ENCODE measurements at regions not wholly inside any gene's neighbourhood (a gene's known extent, or its start where the extent isn't known, plus 50 kb on each side); places are given as distances from the start of the nearest gene placed in this dataset.

GRCh38 chr12:24711056-24712008 is 237.6 kb downstream of the BCAT1 start:
- no peak overlapping the region for H2AFZ ChIP-seq (replicated peaks; ENCODE audit: low read length, poor library complexity)
- no peak overlapping the region for H3K4ac ChIP-seq (ENCODE audit: low read depth, low read length)
- no peaks in the 10 kb centered on the region for H3K9me1 ChIP-seq (ENCODE audit: insufficient read depth, low read length)
- dilution Hi-C loops (cut with HindIII; ENCODE audit: low sequenced_read_pairs, unreplicated experiment) (no loop called here), in situ Hi-C loops (cut with MboI; ENCODE audit: low sequenced_read_pairs) (no loop called here), intact Hi-C loops (cut with micrococcal nuclease) (no loop called here)
- H3K18ac ChIP-seq (ENCODE audit: low read depth, low read length), result no peak overlapping the region
- TF ChIP-seq MAFK (IDR thresholded peaks at IDR 0.05; ENCODE audit: low read depth, low read length), result no peak
- no peak for TF ChIP-seq SMC3 (IDR thresholded peaks at IDR 0.05; ENCODE audit: low read depth, low read length)
- H3K56ac ChIP-seq (ENCODE audit: extremely low read depth, insufficient read depth, low read length), result no peak overlapping the region
- ATAC-seq (ENCODE audit: low read depth) (no peak), DNase-seq (no peak)
- H3K23ac ChIP-seq (ENCODE audit: low read depth, low read length), result no peak overlapping the region
- H2BK120ac ChIP-seq (ENCODE audit: low read depth, low read length), result no peak overlapping the region
- ChIA-PET CTCF (interaction anchor here (0.6 kb wide), 1 partner anchor 18 kb away, joined by 5 read pairs; no protein-coding TSS in a partner anchor), POLR2A (ENCODE audit: unreplicated experiment) (no interaction called here)
- H3K27me3 ChIP-seq (ENCODE audit: control insufficient read depth, insufficient read depth, low read length), result no peaks in the 10 kb centered on the region
- no peak overlapping the region for H4K91ac ChIP-seq (ENCODE audit: insufficient read depth, low read depth, low read length)
- no CpG with 5 or more reads among the region's 6 CpGs for WGBS, 2 experiments (ENCODE audit: extremely low coverage in 2 of 2, insufficient read length in 1 of 2)
- no peak overlapping the region for H4K8ac ChIP-seq (ENCODE audit: low read depth in 2 of 2, low read length in 2 of 2)
- no TSS peak for BruUV-seq (replicated peaks)
- H3K27ac ChIP-seq (ENCODE audit: insufficient read depth, low read length), result no peak overlapping the region
- no peaks in the 10 kb centered on the region for H3K79me1 ChIP-seq (ENCODE audit: low read depth in 1 of 2, low read length in 2 of 2)
- H4K5ac ChIP-seq (ENCODE audit: low read depth, low read length), result no peak overlapping the region
- no peak overlapping the region for H2BK5ac ChIP-seq (ENCODE audit: low read depth, low read length, poor library complexity, severe bottlenecking)
- H3K36me3 ChIP-seq (ENCODE audit: control insufficient read depth, insufficient read depth, low read length), result no peaks in the 10 kb centered on the region
- no peak overlapping the region for H2BK20ac ChIP-seq (ENCODE audit: low read depth, low read length)
- no peak overlapping the region for H3K14ac ChIP-seq (replicated peaks; ENCODE audit: low read depth, low read length)
- no peaks in the 10 kb centered on the region; the same call in 1 of the 2 replicates for H3K4me1 ChIP-seq (ENCODE audit: control insufficient read depth, insufficient read depth, low read length)
- H3K4me2 ChIP-seq (ENCODE audit: low read depth, low read length), result no peak overlapping the region
- no peak overlapping the region for H3K4me3 ChIP-seq (ENCODE audit: insufficient read depth, low read depth, low read length)
- H3K9ac ChIP-seq (ENCODE audit: low read depth, low read length), result no peak overlapping the region
- no peaks in the 10 kb centered on the region for H3K9me3 ChIP-seq (ENCODE audit: control insufficient read depth, insufficient read depth, low read length)
- H2AK9ac ChIP-seq (replicated peaks; ENCODE audit: low read depth, low read length, poor library complexity), result no peak overlapping the region
- H2AK5ac ChIP-seq (ENCODE audit: low read depth, low read length), result no peak overlapping the region
- H4K20me1 ChIP-seq (ENCODE audit: insufficient read depth, low read length), result no peaks in the 10 kb centered on the region
- H2BK15ac ChIP-seq (ENCODE audit: low read depth, low read length), result no peak overlapping the region

All from IMR-90 (cell line).